GM12864 (cell line): ENCODE measurements at regions not wholly inside any gene's neighbourhood (a gene's known extent, or its start where the extent isn't known, plus 50 kb on each side); places are given as distances from the start of the nearest gene placed in this dataset.
"Not testable (repeated sequence)": the region's sequence is repeated elsewhere in the genome, so short reads cannot be mapped to it uniquely, and the experiment has no call there.

Source experiments
- DNase-seq: peaks from one replicate; pipeline ENCODE4 v3.0.0-alpha.2; 2011; ENCODE audit warnings: low read depth
- H3K4me3 ChIP-seq: 2 replicates; pipeline ENCODE4 v1.5.1; 2011; ENCODE audit warnings: mild to moderate bottlenecking, low read depth, low read length, control low read depth
- TF ChIP-seq, protein P1 (sequence below): IDR thresholded peaks from 2 replicates; pipeline ENCODE4 v1.5.1; 2011; ENCODE audit warnings: low read depth, mild to moderate bottlenecking, moderate library complexity, low read length, control low read depth, inconsistent platforms; ENCODE audit errors: missing control alignments

- TF ChIP-seq, protein P1, sequence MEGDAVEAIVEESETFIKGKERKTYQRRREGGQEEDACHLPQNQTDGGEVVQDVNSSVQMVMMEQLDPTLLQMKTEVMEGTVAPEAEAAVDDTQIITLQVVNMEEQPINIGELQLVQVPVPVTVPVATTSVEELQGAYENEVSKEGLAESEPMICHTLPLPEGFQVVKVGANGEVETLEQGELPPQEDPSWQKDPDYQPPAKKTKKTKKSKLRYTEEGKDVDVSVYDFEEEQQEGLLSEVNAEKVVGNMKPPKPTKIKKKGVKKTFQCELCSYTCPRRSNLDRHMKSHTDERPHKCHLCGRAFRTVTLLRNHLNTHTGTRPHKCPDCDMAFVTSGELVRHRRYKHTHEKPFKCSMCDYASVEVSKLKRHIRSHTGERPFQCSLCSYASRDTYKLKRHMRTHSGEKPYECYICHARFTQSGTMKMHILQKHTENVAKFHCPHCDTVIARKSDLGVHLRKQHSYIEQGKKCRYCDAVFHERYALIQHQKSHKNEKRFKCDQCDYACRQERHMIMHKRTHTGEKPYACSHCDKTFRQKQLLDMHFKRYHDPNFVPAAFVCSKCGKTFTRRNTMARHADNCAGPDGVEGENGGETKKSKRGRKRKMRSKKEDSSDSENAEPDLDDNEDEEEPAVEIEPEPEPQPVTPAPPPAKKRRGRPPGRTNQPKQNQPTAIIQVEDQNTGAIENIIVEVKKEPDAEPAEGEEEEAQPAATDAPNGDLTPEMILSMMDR, result no peak
- DNase-seq, result no peak
- no peak overlapping the region for H3K4me3 ChIP-seq
Measured at GRCh38 chr2:12923907-12924610, 207.3 kb downstream of the TRIB2 start.

GRCh38 chr2:12926641-12927040 is 209.9 kb downstream of the TRIB2 start:
- not testable (repeated sequence) for H3K4me3 ChIP-seq, DNase-seq

DNA sequence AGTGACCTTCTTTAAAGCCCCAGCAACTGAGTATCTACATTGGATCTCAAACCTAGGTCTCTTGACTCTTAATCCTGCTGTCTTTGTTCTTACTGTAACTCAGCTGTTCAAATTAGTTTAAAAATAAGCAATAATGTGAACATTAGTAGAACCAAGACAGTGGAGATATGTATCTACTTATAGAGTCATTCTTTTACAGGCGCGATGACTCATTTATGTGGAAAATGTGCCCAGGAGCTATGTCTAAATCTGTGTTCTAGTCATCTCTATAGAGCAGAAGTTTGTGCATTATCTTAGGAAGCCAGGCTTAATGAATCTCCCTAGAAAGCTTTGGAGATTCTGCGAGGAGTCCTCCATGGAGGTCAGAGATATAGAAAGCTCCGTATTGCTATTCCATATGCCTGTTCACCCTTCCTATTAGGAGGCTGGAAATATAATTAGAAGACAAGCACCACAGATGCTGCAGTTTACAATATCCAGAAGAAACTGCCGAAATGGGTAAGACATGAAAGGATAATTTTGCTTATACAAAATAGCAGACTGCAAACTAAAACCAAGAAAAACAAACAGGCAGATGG is 211.6 kb downstream of the TRIB2 start:
- TF ChIP-seq, protein P1, result no peak
- no peak for DNase-seq
- H3K4me3 ChIP-seq, result no peak overlapping the region

- DNase-seq, result no peak
- TF ChIP-seq, protein P1, result no peak
- H3K4me3 ChIP-seq, result no peak overlapping the region
Measured at GRCh38 chr2:12928775-12929401, 212.2 kb downstream of the TRIB2 start.

DNA sequence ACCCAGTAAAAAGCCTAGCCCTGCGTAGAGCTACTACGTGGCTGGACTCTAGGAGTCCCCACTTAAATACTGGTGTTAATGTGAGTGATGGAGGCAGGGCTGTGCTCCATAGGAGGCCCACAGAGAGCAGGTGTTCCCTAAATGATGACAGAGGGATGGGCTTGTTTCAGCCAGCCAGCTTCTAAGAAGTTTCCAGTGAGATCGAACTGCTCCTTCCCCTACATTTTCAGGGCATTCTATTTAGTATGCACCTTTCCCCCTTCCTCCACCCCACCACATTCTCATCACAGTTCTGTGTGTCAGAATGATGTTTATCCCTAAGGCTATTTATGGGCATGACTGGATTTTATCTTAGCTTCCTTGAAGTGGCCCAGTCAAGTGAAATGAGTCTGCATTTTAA is 213.0 kb downstream of the TRIB2 start:
- H3K4me3 ChIP-seq, result no peak overlapping the region
- DNase-seq, result no peak
- TF ChIP-seq, protein P1, result no peak

GRCh38 chr2:12930391-12930790 is 213.7 kb downstream of the TRIB2 start:
- H3K4me3 ChIP-seq, result no peak overlapping the region
- DNase-seq, result no peak
- TF ChIP-seq, protein P1, result no peak

DNA sequence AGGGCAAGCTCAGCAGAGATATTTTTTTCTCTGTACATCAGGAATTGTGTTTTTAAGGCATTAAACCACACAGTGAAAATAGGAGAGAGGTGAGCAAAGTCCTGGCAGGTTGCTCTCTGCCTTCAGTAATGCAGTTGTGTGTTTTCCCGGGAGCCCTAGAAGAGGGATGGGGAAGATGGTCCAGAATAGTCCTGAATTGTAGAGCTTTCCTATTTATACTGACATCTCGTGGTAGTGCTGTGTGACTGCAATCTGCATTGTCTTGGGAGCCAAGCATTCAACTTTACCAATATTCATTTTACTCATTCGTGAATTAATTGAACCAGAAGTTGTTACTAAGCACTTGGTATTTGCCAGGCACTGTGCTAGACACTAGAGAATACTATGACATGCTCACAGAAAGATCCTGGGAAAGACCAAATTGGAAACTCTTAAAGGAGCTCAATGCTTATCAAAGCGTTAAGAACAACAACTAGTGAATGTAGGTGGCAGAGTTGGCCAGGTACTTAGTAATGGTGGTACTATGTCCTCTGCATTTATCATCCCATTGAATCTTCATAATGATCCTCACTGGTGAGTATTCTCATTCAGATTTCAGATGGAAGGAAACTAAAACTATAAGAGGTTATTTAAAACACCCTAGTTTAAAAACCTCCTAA is 214.6 kb downstream of the TRIB2 start:
- TF ChIP-seq, protein P1, result peak; percentile 80
- no peak for DNase-seq
- H3K4me3 ChIP-seq, result no peak overlapping the region
